Immature natural killer cell (primary cell): ENCODE measurements at regions not wholly inside any gene's neighbourhood (a gene's known extent, or its start where the extent isn't known, plus 50 kb on each side); places are given as distances from the start of the nearest gene placed in this dataset.

Source experiments
- DNase-seq, 3 donors: peaks; one replicate each; pipeline ENCODE4 v3.0.0; 2022; ENCODE audit warnings: mixed read lengths in 1 of 3
- H3K27ac Mint-ChIP-seq, 6 donors: one replicate each; pipeline ENCODE4 v1.8.0; 2020; ENCODE audit warnings: mixed read lengths in 6 of 6, mild to moderate bottlenecking in 5 of 6, inconsistent platforms in 4 of 6, moderate library complexity in 3 of 6
- H3K27me3 Mint-ChIP-seq, 3 donors: one replicate each; pipeline ENCODE4 v1.8.0; 2020 to 2021; ENCODE audit warnings: low read depth in 3 of 3, mild to moderate bottlenecking in 3 of 3, mixed read lengths in 3 of 3, moderate library complexity in 3 of 3, inconsistent platforms in 1 of 3
- H3K36me3 Mint-ChIP-seq, 3 donors: one replicate each; pipeline ENCODE4 v1.8.0; 2020; ENCODE audit warnings: mixed read lengths in 3 of 3, inconsistent platforms in 2 of 3, mild to moderate bottlenecking in 2 of 3
- H3K4me1 Mint-ChIP-seq, 2 donors: one replicate each; pipeline ENCODE4 v1.8.0; 2020; ENCODE audit warnings: inconsistent platforms in 2 of 2, mild to moderate bottlenecking in 2 of 2, mixed read lengths in 2 of 2, moderate library complexity in 1 of 2
- H3K4me3 Mint-ChIP-seq, 5 donors: one replicate each; pipeline ENCODE4 v1.8.0; 2020; ENCODE audit warnings: mild to moderate bottlenecking in 5 of 5, mixed read lengths in 5 of 5, inconsistent platforms in 3 of 5, moderate library complexity in 3 of 5
- H3K9me3 Mint-ChIP-seq, 6 donors: one replicate each; pipeline ENCODE4 v1.8.0; 2020; ENCODE audit warnings: mild to moderate bottlenecking in 6 of 6, mixed read lengths in 6 of 6, inconsistent platforms in 4 of 6, moderate library complexity in 3 of 6

GRCh38 chr10:1894912-1895311, 157.6 kb upstream of the ADARB2 start:
- H3K4me3 Mint-ChIP-seq: no peak overlapping the region
- no peaks in the 10 kb centered on the region for H3K4me1 Mint-ChIP-seq
- DNase-seq: no peak
- peaks cover 0 to 10% (median 0%) of the 10 kb centered on the region in 6 donors for H3K9me3 Mint-ChIP-seq
- no peaks in the 10 kb centered on the region for H3K36me3 Mint-ChIP-seq
- peaks cover 0 to 3% (median 0%) of the 10 kb centered on the region in 3 donors for H3K27me3 Mint-ChIP-seq
- no peak overlapping the region for H3K27ac Mint-ChIP-seq

GRCh38 chr10:1893941-1894340, 156.6 kb upstream of the ADARB2 start:
- Mint-ChIP-seq H3K4me1 (no peaks in the 10 kb centered on the region), H3K4me3 (no peak overlapping the region), H3K27me3 (peaks cover 0 to 3% (median 0%) of the 10 kb centered on the region in 3 donors), H3K27ac (no peak overlapping the region), H3K9me3 (peaks cover 0 to 10% (median under 1%) of the 10 kb centered on the region in 6 donors), H3K36me3 (no peaks in the 10 kb centered on the region)
- DNase-seq: no peak

GRCh38 chr10:1886039-1886438, 148.7 kb upstream of the ADARB2 start:
- DNase-seq: no peak
- Mint-ChIP-seq H3K27ac (no peak overlapping the region), H3K27me3 (peaks cover 0 to 6% (median 0%) of the 10 kb centered on the region in 3 donors), H3K4me3 (no peak overlapping the region), H3K9me3 (peaks cover 0 to 21% (median 4%) of the 10 kb centered on the region in 6 donors), H3K4me1 (no peaks in the 10 kb centered on the region), H3K36me3 (no peaks in the 10 kb centered on the region)

- H3K27me3 Mint-ChIP-seq: peaks cover 0 to 6% (median 6%) of the 10 kb centered on the region in 3 donors
- no peak overlapping the region for H3K27ac Mint-ChIP-seq
Measured at GRCh38 chr10:1882728-1883127, 145.4 kb upstream of the ADARB2 start.

GRCh38 chr10:1882180-1882579, 144.9 kb upstream of the ADARB2 start:
- peaks cover 0 to 15% (median 1%) of the 10 kb centered on the region in 6 donors for H3K9me3 Mint-ChIP-seq
- peaks cover 0 to 6% (median 6%) of the 10 kb centered on the region in 3 donors for H3K27me3 Mint-ChIP-seq
- H3K27ac Mint-ChIP-seq: no peak overlapping the region
- no peak for DNase-seq
- no peak overlapping the region for H3K4me3 Mint-ChIP-seq
- no peaks in the 10 kb centered on the region for H3K4me1 Mint-ChIP-seq
- H3K36me3 Mint-ChIP-seq: no peaks in the 10 kb centered on the region

More at GRCh38 chr10:1882728-1883127, 145.4 kb upstream of the ADARB2 start:
- Mint-ChIP-seq H3K4me1 (no peaks in the 10 kb centered on the region), H3K4me3 (no peak overlapping the region), H3K9me3 (peaks cover 0 to 15% (median 1%) of the 10 kb centered on the region in 6 donors), H3K36me3 (no peaks in the 10 kb centered on the region)
- DNase-seq: no peak

- peaks cover 0 to 6% (median 6%) of the 10 kb centered on the region in 3 donors for H3K27me3 Mint-ChIP-seq
- no peaks in the 10 kb centered on the region for H3K36me3 Mint-ChIP-seq
- no peak overlapping the region for H3K27ac Mint-ChIP-seq
Measured at GRCh38 chr10:1881636-1882035, 144.3 kb upstream of the ADARB2 start.

GRCh38 chr10:1874533-1874932, 137.2 kb upstream of the ADARB2 start:
- DNase-seq: no peak
- Mint-ChIP-seq H3K27me3 (peaks cover 0 to 7% (median 3%) of the 10 kb centered on the region in 3 donors), H3K4me1 (no peaks in the 10 kb centered on the region), H3K27ac (no peak overlapping the region), H3K9me3 (peaks cover 0 to 5% (median 0%) of the 10 kb centered on the region in 6 donors), H3K36me3 (no peaks in the 10 kb centered on the region), H3K4me3 (no peak overlapping the region)

More at GRCh38 chr10:1881636-1882035, 144.3 kb upstream of the ADARB2 start:
- Mint-ChIP-seq H3K4me1 (no peaks in the 10 kb centered on the region), H3K4me3 (no peak overlapping the region), H3K9me3 (peaks cover 0 to 12% (median 1%) of the 10 kb centered on the region in 6 donors)
- DNase-seq: no peak

- no peak overlapping the region for H3K27ac Mint-ChIP-seq
- peaks cover 0 to 7% (median 3%) of the 10 kb centered on the region in 3 donors for H3K27me3 Mint-ChIP-seq
- peaks cover 0 to 5% (median 0%) of the 10 kb centered on the region in 6 donors for H3K9me3 Mint-ChIP-seq
- H3K36me3 Mint-ChIP-seq: no peaks in the 10 kb centered on the region
- H3K4me1 Mint-ChIP-seq: no peaks in the 10 kb centered on the region
- H3K4me3 Mint-ChIP-seq: no peak overlapping the region
- DNase-seq: no peak
Measured at GRCh38 chr10:1873661-1874315, 136.5 kb upstream of the ADARB2 start.

- Mint-ChIP-seq H3K27ac (no peak overlapping the region), H3K4me3 (no peak overlapping the region), H3K9me3 (peaks cover 0 to 5% (median 0%) of the 10 kb centered on the region in 6 donors), H3K27me3 (peaks cover 0 to 10% (median 0%) of the 10 kb centered on the region in 3 donors), H3K4me1 (no peaks in the 10 kb centered on the region), H3K36me3 (no peaks in the 10 kb centered on the region)
- no peak for DNase-seq
Measured at GRCh38 chr10:1872151-1872726, 134.9 kb upstream of the ADARB2 start.

- no peak for DNase-seq
- Mint-ChIP-seq H3K27me3 (peaks cover 0 to 10% (median 0%) of the 10 kb centered on the region in 3 donors), H3K4me1 (no peaks in the 10 kb centered on the region), H3K9me3 (peaks cover 0 to 5% (median 0%) of the 10 kb centered on the region in 6 donors), H3K4me3 (no peak overlapping the region), H3K36me3 (no peaks in the 10 kb centered on the region), H3K27ac (no peak overlapping the region)
Measured at GRCh38 chr10:1870491-1870890, 133.2 kb upstream of the ADARB2 start.

- H3K4me1 Mint-ChIP-seq: no peaks in the 10 kb centered on the region
- no peaks in the 10 kb centered on the region for H3K36me3 Mint-ChIP-seq
- H3K9me3 Mint-ChIP-seq: peaks cover 0 to 5% (median 0%) of the 10 kb centered on the region in 6 donors
- no peak overlapping the region for H3K4me3 Mint-ChIP-seq
- H3K27ac Mint-ChIP-seq: no peak overlapping the region
- DNase-seq: no peak
- H3K27me3 Mint-ChIP-seq: peaks cover 0 to 10% (median 2%) of the 10 kb centered on the region in 3 donors
Measured at GRCh38 chr10:1869861-1870260, 132.5 kb upstream of the ADARB2 start.

- Mint-ChIP-seq H3K36me3 (no peaks in the 10 kb centered on the region), H3K27me3 (peaks cover 0 to 6% (median 2%) of the 10 kb centered on the region in 3 donors), H3K27ac (no peak overlapping the region), H3K9me3 (peaks cover 0 to 3% (median 0%) of the 10 kb centered on the region in 6 donors), H3K4me1 (no peaks in the 10 kb centered on the region), H3K4me3 (no peak overlapping the region)
- no peak for DNase-seq
Measured at GRCh38 chr10:1860351-1860750, 123.0 kb upstream of the ADARB2 start.

- Mint-ChIP-seq H3K4me1 (no peaks in the 10 kb centered on the region), H3K27me3 (peaks cover 0 to 6% (median 2%) of the 10 kb centered on the region in 3 donors), H3K4me3 (no peak overlapping the region), H3K36me3 (no peaks in the 10 kb centered on the region), H3K9me3 (no peaks in the 10 kb centered on the region), H3K27ac (no peak overlapping the region)
- no peak for DNase-seq
Measured at GRCh38 chr10:1858547-1858946, 121.2 kb upstream of the ADARB2 start.

- H3K27ac Mint-ChIP-seq: no peak overlapping the region
- peaks cover 0 to 6% (median 2%) of the 10 kb centered on the region in 3 donors for H3K27me3 Mint-ChIP-seq
Measured at GRCh38 chr10:1858048-1858447, 120.7 kb upstream of the ADARB2 start.

More at GRCh38 chr10:1858048-1858447, 120.7 kb upstream of the ADARB2 start:
- no peak overlapping the region for H3K4me3 Mint-ChIP-seq
- H3K9me3 Mint-ChIP-seq: no peaks in the 10 kb centered on the region
- no peaks in the 10 kb centered on the region for H3K36me3 Mint-ChIP-seq
- no peak for DNase-seq
- no peaks in the 10 kb centered on the region for H3K4me1 Mint-ChIP-seq
